GM12874 (cell line): ENCODE measurements at regions not wholly inside any gene's neighbourhood (a gene's known extent, or its start where the extent isn't known, plus 50 kb on each side); places are given as distances from the start of the nearest gene placed in this dataset.
A peak's percentile ranks its signal among the peaks of the same experiment; 100 is the strongest.

Experiments
- CTCF ChIP-seq: IDR thresholded peaks from 2 replicates; pipeline ENCODE4 v1.5.1; 2011; ENCODE audit warnings: low read depth, mild to moderate bottlenecking, control low read depth, low read length, moderate library complexity; ENCODE audit not compliant: insufficient read depth

DNA sequence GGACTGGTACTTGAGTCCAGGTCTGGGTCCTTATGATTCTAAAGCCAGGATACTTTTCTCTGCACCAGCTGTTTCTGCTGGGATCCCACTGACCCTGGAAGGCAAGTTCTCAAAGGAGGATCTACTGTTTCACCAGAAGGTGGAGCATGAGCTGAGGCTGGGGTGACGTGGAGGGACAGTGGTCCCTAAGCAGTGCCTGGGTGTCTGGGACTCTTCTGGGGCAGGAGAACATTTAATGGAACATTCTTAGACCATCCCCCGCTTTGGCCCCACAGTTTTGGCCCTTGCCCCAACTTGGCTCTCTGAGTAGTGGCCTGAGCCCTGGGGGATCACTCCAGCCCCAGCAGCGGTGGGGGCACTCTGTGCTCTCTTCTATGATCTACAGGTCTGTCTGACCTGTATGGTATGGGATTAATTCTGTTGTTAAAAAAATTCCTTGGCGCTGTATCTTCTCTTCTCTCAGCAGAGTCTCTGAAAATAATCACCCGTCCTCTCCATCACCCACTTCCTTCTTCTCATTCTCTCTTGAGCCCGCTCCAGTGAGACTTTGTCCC is 60.3 kb upstream of the CSF3R start:
- peak; percentile 32; the same call in 1 of the 2 replicates for TF ChIP-seq CTCF

DNA sequence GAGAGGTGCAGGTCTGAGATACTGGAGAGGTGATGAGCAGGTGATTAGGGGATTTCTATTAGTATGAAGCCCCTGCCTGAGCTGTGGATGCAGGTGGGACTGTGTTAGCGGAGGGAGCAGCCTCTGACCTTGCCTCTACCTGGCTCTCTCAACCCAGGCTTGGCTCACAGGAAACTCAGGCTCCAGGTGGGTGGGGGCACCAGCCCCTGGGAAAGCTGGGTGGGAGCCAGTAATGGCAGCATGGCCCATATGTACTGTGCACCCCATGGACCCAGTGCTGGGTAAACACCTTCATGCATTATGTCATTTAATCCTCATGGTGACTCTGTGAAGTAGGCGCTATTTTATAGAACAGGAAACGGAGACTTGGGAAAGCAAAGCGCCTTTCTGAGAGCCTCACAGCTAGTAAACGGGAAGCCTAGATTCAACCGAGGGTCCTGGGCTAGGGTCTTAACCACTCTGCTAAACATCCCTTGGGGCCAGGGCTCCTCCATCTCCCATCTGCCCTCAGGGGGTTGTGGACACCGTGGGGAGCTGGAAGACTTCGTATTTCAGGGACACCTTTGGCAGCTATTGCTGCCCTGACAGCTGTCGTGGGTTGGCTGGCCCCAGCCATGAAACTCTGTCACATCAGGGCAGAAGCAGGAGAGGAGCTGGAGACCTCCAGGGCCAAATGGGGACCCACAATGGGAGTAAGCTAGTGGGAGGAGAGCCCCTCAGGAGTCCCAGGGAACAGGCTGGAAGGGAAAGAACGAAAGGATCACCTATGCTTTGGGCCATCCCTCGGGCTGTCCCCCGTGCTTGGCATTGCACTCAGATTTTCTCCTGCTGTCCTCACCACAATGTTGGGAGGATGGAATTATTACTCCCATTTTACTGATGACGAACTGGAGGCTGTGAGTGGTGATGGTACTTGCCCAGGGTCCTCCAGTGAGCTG is 59.6 kb upstream of the CSF3R start:
- no peak for TF ChIP-seq CTCF

GRCh38 chr1:36540056-36540455 is 57.3 kb upstream of the CSF3R start:
- TF ChIP-seq CTCF = no peak

DNA sequence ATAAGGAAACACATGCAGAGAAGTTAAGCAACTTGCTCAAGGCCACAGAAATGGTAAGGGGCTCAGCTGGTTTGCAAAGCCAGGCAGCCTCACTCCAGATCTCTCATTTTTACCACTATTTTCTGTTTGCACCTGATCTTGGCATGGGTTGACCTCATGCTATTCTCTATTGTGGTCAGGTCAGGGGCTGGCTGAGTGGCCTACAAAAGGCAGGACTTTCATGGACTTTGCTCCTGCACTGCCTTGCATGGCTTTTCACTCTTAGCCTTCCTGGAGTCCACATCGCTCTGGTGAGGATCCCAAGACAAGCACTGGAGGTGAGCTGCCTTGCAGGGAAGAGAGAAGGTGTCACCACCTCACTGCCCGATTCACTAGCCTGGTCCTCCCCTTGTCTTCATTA is 56.8 kb upstream of the CSF3R start:
- TF ChIP-seq CTCF = no peak

- no peak for TF ChIP-seq CTCF
Measured at GRCh38 chr1:36537991-36538390, 55.3 kb upstream of the CSF3R start.

GRCh38 chr1:36537190-36537768 is 54.6 kb upstream of the CSF3R start:
- no peak for TF ChIP-seq CTCF

DNA sequence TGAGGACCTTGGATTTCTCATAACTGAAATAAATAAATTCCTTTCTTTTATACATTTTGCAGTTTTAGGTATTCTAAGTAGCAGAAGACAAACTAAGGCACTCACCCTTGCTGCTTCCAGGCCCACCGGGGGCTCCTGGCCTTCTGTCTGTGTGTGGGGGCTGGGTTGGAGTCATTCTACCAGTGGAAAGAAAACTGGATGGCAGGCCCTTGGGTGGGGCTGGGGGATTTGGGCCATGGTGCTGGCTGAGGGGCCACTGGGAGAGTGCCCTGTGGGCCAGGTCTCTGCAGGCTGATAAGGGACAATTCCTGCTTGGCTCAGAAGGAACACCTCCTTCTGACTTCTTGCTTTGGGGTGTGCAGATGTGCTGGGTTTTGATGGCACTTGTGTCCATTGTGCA is 54.0 kb upstream of the CSF3R start:
- no peak for TF ChIP-seq CTCF
